Left lung (tissue), 4 donors: ENCODE measurements at regions not wholly inside any gene's neighbourhood (a gene's known extent, or its start where the extent isn't known, plus 50 kb on each side); places are given as distances from the start of the nearest gene placed in this dataset.

Experiments
- ATAC-seq: fragments of 200-7000 bp; cut with Tn5 transposase; one replicate; pipeline ENCODE4 v1.9.1; 2020; ENCODE audit warnings: moderate library complexity
- DNase-seq, 4 donors: peaks; one replicate each; pipeline ENCODE4 v3.0.0-alpha.2; 2013 to 2020
- H3K27ac ChIP-seq, 2 donors: fragments of 200-600 bp; sonication (generic) in 1 of 2; one replicate each; pipeline versions ENCODE4 v1.5.0 to v1.8.0; 2020 to 2021
- H3K27me3 ChIP-seq, 2 donors: fragments of 200-600 bp; sonication (generic) in 1 of 2; one replicate each; pipeline versions ENCODE4 v1.5.0 to v1.8.0; 2020 to 2021
- H3K36me3 ChIP-seq, 2 donors: fragments of 200-600 bp; sonication (generic) in 1 of 2; one replicate each; pipeline versions ENCODE4 v1.5.0 to v1.8.0; 2020 to 2021
- H3K4me1 ChIP-seq, 2 donors: fragments of 200-600 bp; one replicate each; pipeline ENCODE4 v1.8.0; 2021
- H3K4me3 ChIP-seq, 2 donors: fragments of 200-600 bp; sonication (generic) in 1 of 2; one replicate each; pipeline versions ENCODE4 v1.5.0 to v1.8.0; 2020 to 2021; ENCODE audit warnings: mild to moderate bottlenecking in 1 of 2
- H3K9me3 ChIP-seq, 2 donors: fragments of 200-600 bp; sonication (generic) in 1 of 2; one replicate each; pipeline versions ENCODE4 v1.5.0 to v1.8.0; 2020 to 2021
- CTCF ChIP-seq, 2 donors: fragments of 200-600 bp; sonication (generic) in 1 of 2; IDR thresholded peaks; one replicate each; pipeline versions ENCODE4 v1.5.0 to v1.8.0; 2021; ENCODE audit warnings: antibody characterized with exemption in 2 of 2
- intact Hi-C, 2 donors: fragments of 100-400 bp; cut with DNase I; formaldehyde crosslinking; loops; one replicate each; pipeline versions ENCODE4 v1.11.2 to v1.14.2; 2022
- donor health status: DM: no; HTN: yes; CAD: no.
- donor health status: DM: no; HTN: no; CAD: no.

- Histone ChIP-seq H3K4me3 (no peak overlapping the region), H3K4me1 (no peaks in the 10 kb centered on the region), H3K27me3 (no peaks in the 10 kb centered on the region), H3K9me3 (no peaks in the 10 kb centered on the region), H3K36me3 (no peaks in the 10 kb centered on the region), H3K27ac (no peak overlapping the region)
- no peak for TF ChIP-seq CTCF (IDR thresholded peaks at IDR 0.05)
- intact Hi-C loops: no loop called here
- DNase-seq (no peak), ATAC-seq (no peak)
Observed at GRCh38 chr11:44446996-44447771, 118.3 kb upstream of the CD82 start.

- H3K4me1 ChIP-seq: no peaks in the 10 kb centered on the region
- intact Hi-C loops: no loop called here
- ATAC-seq: no peak
Observed at GRCh38 chr11:44450295-44450932, 115.0 kb upstream of the CD82 start.

GRCh38 chr11:44451706-44452105 lies 113.8 kb upstream of the CD82 start:
- intact Hi-C loops: no loop called here
- Histone ChIP-seq H3K4me3 (no peak overlapping the region), H3K27ac (no peak overlapping the region), H3K4me1 (no peaks in the 10 kb centered on the region), H3K9me3 (no peaks in the 10 kb centered on the region), H3K27me3 (peaks cover 0 to 3% of the 10 kb centered on the region in 2 donors), H3K36me3 (no peaks in the 10 kb centered on the region)
- no peak for ATAC-seq
- no peak for TF ChIP-seq CTCF (IDR thresholded peaks at IDR 0.05)
- DNase-seq: no peak

More at GRCh38 chr11:44450295-44450932, 115.0 kb upstream of the CD82 start:
- Histone ChIP-seq H3K27me3 (no peaks in the 10 kb centered on the region), H3K36me3 (no peaks in the 10 kb centered on the region), H3K9me3 (no peaks in the 10 kb centered on the region), H3K27ac (no peak overlapping the region), H3K4me3 (no peak overlapping the region)
- no peak for DNase-seq
- TF ChIP-seq CTCF (IDR thresholded peaks at IDR 0.05): no peak

GRCh38 chr11:44452827-44453572 lies 112.5 kb upstream of the CD82 start:
- DNase-seq (no peak), ATAC-seq (no peak)
- Histone ChIP-seq H3K4me1 (no peaks in the 10 kb centered on the region), H3K4me3 (no peak overlapping the region), H3K36me3 (no peaks in the 10 kb centered on the region), H3K9me3 (no peaks in the 10 kb centered on the region), H3K27me3 (peaks cover 0 to 5% of the 10 kb centered on the region in 2 donors), H3K27ac (no peak overlapping the region)
- intact Hi-C loops: no loop called here
- no peak for TF ChIP-seq CTCF (IDR thresholded peaks at IDR 0.05)

GRCh38 chr11:44453871-44454270 lies 111.6 kb upstream of the CD82 start:
- DNase-seq (no peak), ATAC-seq (no peak)
- Histone ChIP-seq H3K27me3 (peaks cover 0 to 5% of the 10 kb centered on the region in 2 donors), H3K36me3 (no peaks in the 10 kb centered on the region), H3K4me3 (no peak overlapping the region), H3K4me1 (no peaks in the 10 kb centered on the region), H3K9me3 (no peaks in the 10 kb centered on the region), H3K27ac (no peak overlapping the region)
- no peak for TF ChIP-seq CTCF (IDR thresholded peaks at IDR 0.05)
- intact Hi-C loops: no loop called here
